D341Med (cell line): ENCODE measurements at regions not wholly inside any gene's neighbourhood (a gene's known extent, or its start where the extent isn't known, plus 50 kb on each side); places are given as distances from the start of the nearest gene placed in this dataset.

Experiments
- DNase-seq: peaks from one replicate; pipeline ENCODE4 v3.0.0; 2012; ENCODE audit warnings: low spot score

GRCh38 chr12:107443320-107444090 lies 242.1 kb upstream of the PWP1 start:
- no peak for DNase-seq

- no peak for DNase-seq
These were observed 240.8 kb upstream of the PWP1 start for GRCh38 chr12:107444771-107445170.

GRCh38 chr12:107446476-107446875 lies 239.1 kb upstream of the PWP1 start:
- no peak for DNase-seq

GRCh38 chr12:107447336-107447735 lies 238.3 kb upstream of the PWP1 start:
- no peak for DNase-seq

- DNase-seq: no peak
These were observed 237.4 kb upstream of the PWP1 start for GRCh38 chr12:107448198-107448597.

GRCh38 chr12:107449891-107450290 lies 235.7 kb upstream of the PWP1 start:
- no peak for DNase-seq

GRCh38 chr12:107450541-107450940 lies 235.1 kb upstream of the PWP1 start:
- DNase-seq: no peak

GRCh38 chr12:107451246-107451645 lies 234.4 kb upstream of the PWP1 start:
- no peak for DNase-seq

GRCh38 chr12:107454109-107454830 lies 231.3 kb upstream of the PWP1 start:
- no peak for DNase-seq

GRCh38 chr12:107457362-107457935 lies 228.2 kb upstream of the PWP1 start:
- DNase-seq: no peak

GRCh38 chr12:107458163-107458562 lies 227.4 kb upstream of the PWP1 start:
- no peak for DNase-seq

- DNase-seq: no peak
These were observed 226.6 kb upstream of the PWP1 start for GRCh38 chr12:107458990-107459389.

GRCh38 chr12:107459641-107460040 lies 226.0 kb upstream of the PWP1 start:
- DNase-seq: no peak

- no peak for DNase-seq
These were observed 224.2 kb upstream of the PWP1 start for GRCh38 chr12:107461222-107461975.

- no peak for DNase-seq
These were observed 222.9 kb upstream of the PWP1 start for GRCh38 chr12:107462428-107463332.

- DNase-seq: no peak
These were observed 221.0 kb upstream of the PWP1 start for GRCh38 chr12:107464644-107465043.

GRCh38 chr12:107465625-107466024 lies 220.0 kb upstream of the PWP1 start:
- DNase-seq: no peak

- no peak for DNase-seq
These were observed 217.9 kb upstream of the PWP1 start for GRCh38 chr12:107467716-107468115.

- DNase-seq: no peak
These were observed 217.4 kb upstream of the PWP1 start for GRCh38 chr12:107468182-107468581.

GRCh38 chr12:107469011-107469410 lies 216.6 kb upstream of the PWP1 start:
- no peak for DNase-seq

- no peak for DNase-seq
These were observed 215.0 kb upstream of the PWP1 start for GRCh38 chr12:107470645-107471044.
